Neural cell (in vitro differentiated cells): ENCODE measurements at regions not wholly inside any gene's neighbourhood (a gene's known extent, or its start where the extent isn't known, plus 50 kb on each side); places are given as distances from the start of the nearest gene placed in this dataset.

ENCODE experiments used
- H2AFZ ChIP-seq: fragments of 200-600, 300-800 bp; sonication (generic), shearing (Covaris generic); 2 replicates; pipeline ENCODE4 v1.6.0; 2014; ENCODE audit warnings: low read depth, mild to moderate bottlenecking, antibody characterized with exemption, low read length, moderate library complexity
- H3F3A ChIP-seq: fragments of 200-600 bp; shearing (Covaris generic); 2 replicates; pipeline ENCODE4 v1.6.1; 2016; ENCODE audit warnings: mild to moderate bottlenecking, moderate library complexity, mixed read lengths, antibody characterized with exemption, low read length; ENCODE audit not compliant: insufficient read depth, poor library complexity, severe bottlenecking
- H3K27ac ChIP-seq: fragments of 200-600, 300-800 bp; sonication (generic), shearing (Covaris generic); 2 replicates; pipeline ENCODE4 v1.5.1; 2014; ENCODE audit warnings: mild to moderate bottlenecking, low read length, moderate library complexity
- H3K27me3 ChIP-seq: fragments of 300-800, 200-600 bp; sonication (generic), shearing (Covaris generic); 2 replicates; pipeline ENCODE4 v1.6.0; 2014; ENCODE audit warnings: mild to moderate bottlenecking, low read depth, low read length, moderate library complexity; ENCODE audit not compliant: insufficient read depth
- H3K36me3 ChIP-seq: fragments of 300-800, 200-600 bp; sonication (generic), shearing (Covaris generic); 2 replicates; pipeline ENCODE4 v1.5.1; 2014; ENCODE audit warnings: mild to moderate bottlenecking, antibody characterized with exemption, low read length, moderate library complexity; ENCODE audit not compliant: insufficient read depth
- H3K4me2 ChIP-seq: fragments of 300-800, 200-600 bp; sonication (generic), shearing (Covaris generic); 2 replicates; pipeline ENCODE4 v1.6.0; 2014; ENCODE audit warnings: mild to moderate bottlenecking, low read length
- H3K4me3 ChIP-seq: fragments of 300-800, 200-600 bp; sonication (generic), shearing (Covaris generic); 2 replicates; pipeline ENCODE4 v1.5.1; 2014; ENCODE audit warnings: mild to moderate bottlenecking, low read length, moderate library complexity
- H3K79me2 ChIP-seq: fragments of 200-600 bp; shearing (Covaris generic); replicated peaks from 2 replicates; pipeline ENCODE4 v1.6.0; 2014; ENCODE audit warnings: mild to moderate bottlenecking, low read length, moderate library complexity; ENCODE audit not compliant: insufficient read depth
- H3K9ac ChIP-seq: fragments of 300-800, 200-600 bp; sonication (generic), shearing (Covaris generic); 2 replicates; pipeline ENCODE4 v1.6.1; 2016; ENCODE audit warnings: mild to moderate bottlenecking, low read length, mixed read lengths
- H3K9me2 ChIP-seq: fragments of 200-600 bp; shearing (Covaris generic); 2 replicates; pipeline ENCODE4 v1.6.1; 2016; ENCODE audit warnings: mild to moderate bottlenecking, low read length, mixed read lengths; ENCODE audit not compliant: insufficient read depth
- H3K9me3 ChIP-seq: fragments of 200-600, 300-800 bp; sonication (generic), shearing (Covaris generic); 2 replicates; pipeline ENCODE4 v1.6.1; 2016; ENCODE audit warnings: mild to moderate bottlenecking, mixed run types, low read length, moderate library complexity, mixed read lengths
- H4K20me1 ChIP-seq: fragments of 200-600 bp; shearing (Covaris generic); 2 replicates; pipeline ENCODE4 v1.6.1; 2016; ENCODE audit warnings: mild to moderate bottlenecking, mixed run types; ENCODE audit not compliant: insufficient read depth
- EP300 ChIP-seq: fragments of 450-650 bp; conservative IDR thresholded peaks from 2 replicates; pipeline ENCODE4 v1.6.1; 2014; ENCODE audit warnings: antibody characterized with exemption, mild to moderate bottlenecking, moderate library complexity; ENCODE audit not compliant: poor library complexity, severe bottlenecking
- EZH2 ChIP-seq: fragments of 200-600, 300-800 bp; shearing (Covaris generic), sonication (generic); IDR thresholded peaks from 2 replicates; pipeline ENCODE4 v1.6.1; 2014; ENCODE audit warnings: antibody characterized with exemption, low read length, borderline replicate concordance, mild to moderate bottlenecking; ENCODE audit not compliant: insufficient read depth, poor library complexity, severe bottlenecking
- MXI1 ChIP-seq: fragments of 450-650 bp; conservative IDR thresholded peaks from 2 replicates; pipeline ENCODE4 v1.6.1; 2014; ENCODE audit warnings: antibody characterized with exemption, mild to moderate bottlenecking; ENCODE audit not compliant: poor library complexity, severe bottlenecking
- POLR2AphosphoS5 ChIP-seq: IDR thresholded peaks from 2 replicates; pipeline ENCODE4 v1.6.1; 2012
- RAD21 ChIP-seq: fragments of 450-650 bp; conservative IDR thresholded peaks from 2 replicates; pipeline ENCODE4 v1.6.1; 2014; ENCODE audit warnings: antibody characterized with exemption, mild to moderate bottlenecking, moderate library complexity
- REST ChIP-seq: IDR thresholded peaks from 2 replicates; pipeline ENCODE4 v1.6.1; 2012; ENCODE audit warnings: borderline replicate concordance
- SMC3 ChIP-seq: fragments of 450-650 bp; conservative IDR thresholded peaks from 2 replicates; pipeline ENCODE4 v1.6.1; 2014; ENCODE audit warnings: antibody characterized with exemption, mild to moderate bottlenecking, moderate library complexity; ENCODE audit not compliant: poor library complexity
- TAF1 ChIP-seq: IDR thresholded peaks from 2 replicates; pipeline ENCODE4 v1.6.1; 2012; ENCODE audit warnings: low read depth
- TF ChIP-seq, protein P1 (sequence below): fragments of 450-650 bp; IDR thresholded peaks from 2 replicates; pipeline ENCODE4 v1.5.1; 2014; ENCODE audit warnings: antibody characterized with exemption, mild to moderate bottlenecking, moderate library complexity; ENCODE audit not compliant: poor library complexity, severe bottlenecking

DNA sequence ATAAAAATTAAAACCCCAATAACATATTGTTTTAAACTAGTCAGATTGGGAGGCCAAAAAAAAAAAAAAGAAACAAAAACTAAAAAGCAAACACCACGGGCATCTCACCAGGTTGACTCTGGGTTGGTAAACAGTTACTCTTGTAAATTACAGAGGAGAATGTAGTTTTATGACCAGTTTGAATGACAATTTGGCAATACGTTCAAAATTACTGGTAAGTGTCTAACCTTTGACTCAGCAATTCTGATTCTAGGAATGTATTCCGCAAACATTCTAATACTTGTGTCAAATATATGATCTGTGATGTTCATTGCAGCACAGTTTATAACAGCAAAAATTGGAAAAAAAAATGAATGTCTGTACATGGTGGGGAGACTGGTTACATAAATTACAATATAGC is 1376.0 kb downstream of the TBC1D22A start:
- Histone ChIP-seq H3K36me3 (no peaks in the 10 kb centered on the region), H3K9me3 (no peaks in the 10 kb centered on the region), H3F3A (no peaks in the 10 kb centered on the region), H3K4me2 (no peak overlapping the region), H3K9ac (no peak overlapping the region), H3K9me2 (no peaks in the 10 kb centered on the region), H3K79me2 (no peaks in the 10 kb centered on the region), H2AFZ (no peak overlapping the region), H4K20me1 (no peaks in the 10 kb centered on the region), H3K27me3 (no peaks in the 10 kb centered on the region), H3K27ac (no peak overlapping the region), H3K4me3 (no peak overlapping the region)
- TF ChIP-seq EP300: no peak
- no peak for TF ChIP-seq POLR2AphosphoS5
- no peak for TF ChIP-seq EZH2
- TF ChIP-seq, protein P1, sequence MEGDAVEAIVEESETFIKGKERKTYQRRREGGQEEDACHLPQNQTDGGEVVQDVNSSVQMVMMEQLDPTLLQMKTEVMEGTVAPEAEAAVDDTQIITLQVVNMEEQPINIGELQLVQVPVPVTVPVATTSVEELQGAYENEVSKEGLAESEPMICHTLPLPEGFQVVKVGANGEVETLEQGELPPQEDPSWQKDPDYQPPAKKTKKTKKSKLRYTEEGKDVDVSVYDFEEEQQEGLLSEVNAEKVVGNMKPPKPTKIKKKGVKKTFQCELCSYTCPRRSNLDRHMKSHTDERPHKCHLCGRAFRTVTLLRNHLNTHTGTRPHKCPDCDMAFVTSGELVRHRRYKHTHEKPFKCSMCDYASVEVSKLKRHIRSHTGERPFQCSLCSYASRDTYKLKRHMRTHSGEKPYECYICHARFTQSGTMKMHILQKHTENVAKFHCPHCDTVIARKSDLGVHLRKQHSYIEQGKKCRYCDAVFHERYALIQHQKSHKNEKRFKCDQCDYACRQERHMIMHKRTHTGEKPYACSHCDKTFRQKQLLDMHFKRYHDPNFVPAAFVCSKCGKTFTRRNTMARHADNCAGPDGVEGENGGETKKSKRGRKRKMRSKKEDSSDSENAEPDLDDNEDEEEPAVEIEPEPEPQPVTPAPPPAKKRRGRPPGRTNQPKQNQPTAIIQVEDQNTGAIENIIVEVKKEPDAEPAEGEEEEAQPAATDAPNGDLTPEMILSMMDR: no peak

DNA sequence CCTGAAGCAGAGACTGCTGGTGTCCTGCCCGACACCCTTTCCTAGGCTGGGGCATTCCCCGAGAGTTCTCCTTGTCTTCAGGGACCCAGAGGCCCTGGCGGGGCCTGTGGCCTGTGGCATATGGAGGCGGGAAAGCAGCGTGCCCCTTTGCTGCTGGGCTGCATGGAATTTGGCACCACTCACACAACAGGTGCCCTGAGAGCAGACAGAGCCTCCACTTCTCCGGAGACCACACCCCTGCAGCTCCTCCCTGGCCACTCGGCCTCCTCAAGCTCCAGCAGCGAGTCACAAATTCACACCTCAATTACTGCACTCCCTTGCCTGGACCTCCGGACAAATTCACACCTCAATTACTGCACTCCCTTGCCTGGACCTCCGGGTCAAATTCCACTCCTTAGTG is 1375.2 kb downstream of the TBC1D22A start:
- H4K20me1 ChIP-seq: no peaks in the 10 kb centered on the region
- no peak overlapping the region for H2AFZ ChIP-seq
- H3K79me2 ChIP-seq: no peaks in the 10 kb centered on the region
- H3F3A ChIP-seq: no peaks in the 10 kb centered on the region
- H3K4me2 ChIP-seq: no peak overlapping the region
- H3K4me3 ChIP-seq: no peak overlapping the region
- H3K9me2 ChIP-seq: no peaks in the 10 kb centered on the region
- H3K36me3 ChIP-seq: no peaks in the 10 kb centered on the region
- no peaks in the 10 kb centered on the region for H3K9me3 ChIP-seq
- no peak for TF ChIP-seq EZH2
- TF ChIP-seq SMC3: no peak
- no peak for TF ChIP-seq RAD21
- no peak for TF ChIP-seq POLR2AphosphoS5
- TF ChIP-seq, protein P1: no peak
- no peak for TF ChIP-seq REST
- no peak for TF ChIP-seq MXI1
- no peak for TF ChIP-seq EP300
- no peak for TF ChIP-seq TAF1
- no peak overlapping the region for H3K9ac ChIP-seq
- H3K27ac ChIP-seq: no peak overlapping the region
- no peaks in the 10 kb centered on the region for H3K27me3 ChIP-seq
